Keratinocyte (primary cell): ENCODE measurements at regions not wholly inside any gene's neighbourhood (a gene's known extent, or its start where the extent isn't known, plus 50 kb on each side); places are given as distances from the start of the nearest gene placed in this dataset.

Source experiments
- DNase-seq: peaks from one replicate; pipeline ENCODE4 v3.0.0-alpha.2; 2011; ENCODE audit warnings: low read depth, missing footprints, low spot score
- FAIRE-seq: peaks from 2 replicates; lab custom pipeline; 2011; peaks lifted over from hg19 to GRCh38; lab: Jason Lieb, UNC
- H2AFZ ChIP-seq: 2 replicates; pipeline ENCODE4 v1.6.0; 2012; ENCODE audit warnings: low read length, control low read depth, inconsistent platforms; ENCODE audit not compliant: control insufficient read depth
- H3K27ac ChIP-seq: 2 replicates; pipeline ENCODE4 v1.5.1; 2011; ENCODE audit warnings: low read length; ENCODE audit not compliant: control insufficient read depth, insufficient read depth
- H3K27me3 ChIP-seq: 3 replicates; pipeline ENCODE4 v1.6.0; 2011; ENCODE audit warnings: low read length; ENCODE audit not compliant: control insufficient read depth, insufficient read depth; ENCODE audit errors: extremely low read depth
- H3K36me3 ChIP-seq, 2 experiments: 2 replicates in 1 of 2; 3 replicates in 1 of 2; pipeline ENCODE4 v1.5.1; 2011; ENCODE audit warnings: low read length in 2 of 2, mild to moderate bottlenecking in 1 of 2; ENCODE audit not compliant: control insufficient read depth in 2 of 2, insufficient read depth in 2 of 2; ENCODE audit errors: extremely low read depth in 1 of 2
- H3K4me1 ChIP-seq: 3 replicates; pipeline ENCODE4 v1.5.1; 2011; ENCODE audit warnings: low read length; ENCODE audit not compliant: control insufficient read depth, insufficient read depth; ENCODE audit errors: extremely low read depth
- H3K4me2 ChIP-seq: 3 replicates; pipeline ENCODE4 v1.6.0; 2011; ENCODE audit warnings: low read depth, low read length; ENCODE audit not compliant: control insufficient read depth, insufficient read depth; ENCODE audit errors: extremely low read depth
- H3K4me3 ChIP-seq, 3 experiments: fragments of 200-600 bp in 1 of 3; sonication (generic) in 1 of 3; 2 replicates in 2 of 3; 3 replicates in 1 of 3; pipeline ENCODE4 v1.5.1; 2011 to 2016; ENCODE audit warnings: low read length in 3 of 3, mild to moderate bottlenecking in 3 of 3, control low read depth in 2 of 3, inconsistent platforms in 1 of 3, low read depth in 1 of 3, mixed read lengths in 1 of 3, mixed run types in 1 of 3, moderate library complexity in 1 of 3; ENCODE audit not compliant: control insufficient read depth in 2 of 3, insufficient read depth in 2 of 3; ENCODE audit errors: extremely low read depth in 1 of 3
- H3K79me2 ChIP-seq: 2 replicates; pipeline ENCODE4 v1.6.0; 2012; ENCODE audit warnings: low read length; ENCODE audit not compliant: control insufficient read depth, insufficient read depth
- H3K9ac ChIP-seq: 3 replicates; pipeline ENCODE4 v1.6.0; 2011; ENCODE audit warnings: low read length; ENCODE audit not compliant: control insufficient read depth, insufficient read depth; ENCODE audit errors: extremely low read depth
- H3K9me1 ChIP-seq: 3 replicates; pipeline ENCODE4 v1.6.0; 2011; ENCODE audit warnings: low read length; ENCODE audit not compliant: control insufficient read depth, insufficient read depth; ENCODE audit errors: extremely low read depth
- H3K9me3 ChIP-seq: 2 replicates; pipeline ENCODE4 v1.5.1; 2012; ENCODE audit warnings: low read depth, low read length; ENCODE audit not compliant: control insufficient read depth
- H4K20me1 ChIP-seq: 3 replicates; pipeline ENCODE4 v1.6.0; 2011; ENCODE audit warnings: low read length; ENCODE audit not compliant: control insufficient read depth, insufficient read depth; ENCODE audit errors: extremely low read depth
- CTCF ChIP-seq, 3 experiments: IDR thresholded peaks in 1 of 3; conservative IDR thresholded peaks in 1 of 3; optimal IDR thresholded peaks in 1 of 3; 2 replicates in 2 of 3; 3 replicates in 1 of 3; pipeline versions ENCODE3 to v1.5.1; 2011; ENCODE audit warnings: low read length in 3 of 3, mild to moderate bottlenecking in 3 of 3, moderate library complexity in 2 of 3, control low read depth in 1 of 3, inconsistent platforms in 1 of 3; ENCODE audit not compliant: insufficient read depth in 2 of 3; ENCODE audit errors: extremely low read depth in 1 of 3
- EZH2 ChIP-seq: IDR thresholded peaks from one replicate; pipeline ENCODE4 v1.6.1; 2012; ENCODE audit warnings: inconsistent platforms, mild to moderate bottlenecking, low read length, moderate library complexity
- dilution Hi-C: fragments of 300-500 bp; cut with MboI; formaldehyde crosslinking; loops from one replicate; pipeline ENCODE4 v1.7.0; 2020; ENCODE audit warnings: low sequenced_read_pairs; ENCODE audit not compliant: extremely low pct_ligation_motif_present

GRCh38 chr3:13266005-13266404 lies 154.1 kb downstream of the NUP210 start:
- Histone ChIP-seq H3K79me2 (no peaks in the 10 kb centered on the region), H3K4me1 (no peaks in the 10 kb centered on the region), H4K20me1 (no peaks in the 10 kb centered on the region), H3K9me3 (no peaks in the 10 kb centered on the region), H3K27ac (no peak overlapping the region), H2AFZ (no peak overlapping the region), H3K27me3 (peaks cover 3% of the 10 kb centered on the region), H3K9ac (no peak overlapping the region), H3K36me3 (no peaks in the 10 kb centered on the region), H3K9me1 (no peaks in the 10 kb centered on the region), H3K4me2 (no peak overlapping the region), H3K4me3 (no peak overlapping the region)
- dilution Hi-C loops: no loop called here
- TF ChIP-seq EZH2 (no peak), CTCF (optimal IDR thresholded peaks at IDR 0.05 in 1 of 3, IDR thresholded peaks at IDR 0.05 in 1 of 3, conservative IDR thresholded peaks at IDR 0.05 in 1 of 3; ENCODE audit: extremely low read depth in 1 of 3, insufficient read depth in 2 of 3, low read length in 3 of 3) (no peak)
- DNase-seq (no peak), FAIRE-seq (no peak)

GRCh38 chr3:13265507-13265906 lies 154.6 kb downstream of the NUP210 start:
- no peak overlapping the region for H3K4me3 ChIP-seq
- H3K27me3 ChIP-seq: peaks cover 3% of the 10 kb centered on the region
- no peak overlapping the region for H3K4me2 ChIP-seq
- dilution Hi-C loops: no loop called here
- TF ChIP-seq CTCF (optimal IDR thresholded peaks at IDR 0.05 in 1 of 3, IDR thresholded peaks at IDR 0.05 in 1 of 3, conservative IDR thresholded peaks at IDR 0.05 in 1 of 3; ENCODE audit: extremely low read depth in 1 of 3, insufficient read depth in 2 of 3, low read length in 3 of 3): no peak
- TF ChIP-seq EZH2: no peak
- no peaks in the 10 kb centered on the region for H4K20me1 ChIP-seq
- no peak overlapping the region for H3K27ac ChIP-seq
- H3K4me1 ChIP-seq: no peaks in the 10 kb centered on the region
- no peaks in the 10 kb centered on the region for H3K9me3 ChIP-seq
- FAIRE-seq: no peak
- no peak for DNase-seq
- H3K9ac ChIP-seq: no peak overlapping the region
- no peak overlapping the region for H2AFZ ChIP-seq
- no peaks in the 10 kb centered on the region for H3K36me3 ChIP-seq
- H3K9me1 ChIP-seq: no peaks in the 10 kb centered on the region
- no peaks in the 10 kb centered on the region for H3K79me2 ChIP-seq
